Heart left ventricle (tissue), 13 donors: ENCODE measurements at regions not wholly inside any gene's neighbourhood (a gene's known extent, or its start where the extent isn't known, plus 50 kb on each side); places are given as distances from the start of the nearest gene placed in this dataset.

ENCODE experiments used
- POLR2A ChIP-seq, 2 donors: fragments of 450-650 bp; IDR thresholded peaks; one replicate each; pipeline ENCODE4 v1.6.1; 2017; ENCODE audit warnings: antibody characterized with exemption in 2 of 2, mild to moderate bottlenecking in 2 of 2, moderate library complexity in 2 of 2
- TF ChIP-seq, protein P1 (sequence below), 12 donors: fragments of 200-600 bp; sonication (generic) in 4 of 12; IDR thresholded peaks; one replicate each; pipeline versions ENCODE4 v1.5.0 to v1.8.0; 2018 to 2022; ENCODE audit warnings: antibody characterized with exemption in 12 of 12, mild to moderate bottlenecking in 5 of 12
- donor health status: ischemic (EF 13 %, LVEDD 7.1; RV severe dilation, severe dysfunction).
- donor health status: DM: no; HTN: yes; CAD: no.
- donor health status: DM: no; HTN: no; CAD: no.
- donor health status: ischemic (EF 25% LVEDD 6.9; RV normal size, moderate dysfunction).
- donor health status: ischemic (EF 25% LVEDD 5.7; RV mildly dilated, moderate dysfunction).
- donor health status: ischemic (EF 35%, LVEDD 5.7; RV mildly dilated, moderate dysfunction).
- donor health status: nonischemic (EF 11% LVEDD 7.7; RV severe dilation, severe dysfunction).
- donor health status: DM: yes; HTN: yes; CAD: no.
- donor health status: PGD.
- donor health status: ischemic (EF 29% LVEDD 5.4; RV normal size, mild dysfunction).
- donor health status: nonischemic (EF 23%, LVEDD 6.1; RV moderate dilation, normal function).

DNA sequence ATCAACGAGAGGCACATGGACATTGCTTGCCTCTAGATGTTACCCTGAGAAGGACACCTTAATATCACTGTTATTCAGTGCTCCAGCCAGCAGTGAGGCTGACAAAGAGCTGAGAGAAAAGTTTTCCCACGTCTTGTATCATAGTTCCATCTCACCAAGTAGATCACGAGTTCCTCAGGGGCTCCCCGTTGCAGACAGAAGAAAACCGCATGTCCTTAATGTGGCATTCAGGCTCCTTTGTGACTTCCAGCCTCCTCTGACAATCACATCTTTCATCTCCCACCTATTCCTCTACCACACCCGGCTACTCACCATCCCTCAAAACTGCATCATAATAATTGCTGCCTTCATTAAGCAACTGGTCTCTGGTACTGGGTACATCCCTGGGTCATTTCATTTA, 75.3 kb downstream of the DMRTA2 start:
- TF ChIP-seq, protein P1, sequence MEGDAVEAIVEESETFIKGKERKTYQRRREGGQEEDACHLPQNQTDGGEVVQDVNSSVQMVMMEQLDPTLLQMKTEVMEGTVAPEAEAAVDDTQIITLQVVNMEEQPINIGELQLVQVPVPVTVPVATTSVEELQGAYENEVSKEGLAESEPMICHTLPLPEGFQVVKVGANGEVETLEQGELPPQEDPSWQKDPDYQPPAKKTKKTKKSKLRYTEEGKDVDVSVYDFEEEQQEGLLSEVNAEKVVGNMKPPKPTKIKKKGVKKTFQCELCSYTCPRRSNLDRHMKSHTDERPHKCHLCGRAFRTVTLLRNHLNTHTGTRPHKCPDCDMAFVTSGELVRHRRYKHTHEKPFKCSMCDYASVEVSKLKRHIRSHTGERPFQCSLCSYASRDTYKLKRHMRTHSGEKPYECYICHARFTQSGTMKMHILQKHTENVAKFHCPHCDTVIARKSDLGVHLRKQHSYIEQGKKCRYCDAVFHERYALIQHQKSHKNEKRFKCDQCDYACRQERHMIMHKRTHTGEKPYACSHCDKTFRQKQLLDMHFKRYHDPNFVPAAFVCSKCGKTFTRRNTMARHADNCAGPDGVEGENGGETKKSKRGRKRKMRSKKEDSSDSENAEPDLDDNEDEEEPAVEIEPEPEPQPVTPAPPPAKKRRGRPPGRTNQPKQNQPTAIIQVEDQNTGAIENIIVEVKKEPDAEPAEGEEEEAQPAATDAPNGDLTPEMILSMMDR (IDR thresholded peaks at IDR 0.05) = no peak
- no peak for TF ChIP-seq POLR2A (IDR thresholded peaks at IDR 0.05)
